ENCODE measurements at regions not wholly inside any gene's neighbourhood (a gene's known extent, or its start where the extent isn't known, plus 50 kb on each side); places are given as distances from the start of the nearest gene placed in this dataset.
"Not testable (repeated sequence)": the region's sequence is repeated elsewhere in the genome, so short reads cannot be mapped to it uniquely, and the experiment has no call there.

GRCh38 chr12:131499864-131500190 lies 211.1 kb upstream of the SFSWAP start:
- no peak overlapping the region for H2AFZ ChIP-seq (ENCODE audit: low read depth, low read length)
- H3K9me3 ChIP-seq (ENCODE audit: low read length), result peaks cover 5% of the 10 kb centered on the region
- H3K4me3 ChIP-seq (ENCODE audit: low read length), result no peak overlapping the region
- no peaks in the 10 kb centered on the region for H3K27me3 ChIP-seq (ENCODE audit: insufficient read depth, low read length)
- no peaks in the 10 kb centered on the region for H3K36me3 ChIP-seq (ENCODE audit: insufficient read depth, low read length)
- H3K4me1 ChIP-seq (ENCODE audit: insufficient read depth, low read length), result no peaks in the 10 kb centered on the region

GRCh38 chr12:131500564-131500963 lies 210.3 kb upstream of the SFSWAP start:
- no peaks in the 10 kb centered on the region for H3K27me3 ChIP-seq (ENCODE audit: insufficient read depth, low read length)
- H3K4me3 ChIP-seq (ENCODE audit: low read length), result no peak overlapping the region
- no peaks in the 10 kb centered on the region for H3K36me3 ChIP-seq (ENCODE audit: insufficient read depth, low read length)

GRCh38 chr12:131505561-131505960 lies 205.3 kb upstream of the SFSWAP start:
- H3K9me3 ChIP-seq (ENCODE audit: low read length), result no peaks in the 10 kb centered on the region
- no peaks in the 10 kb centered on the region for H3K27me3 ChIP-seq (ENCODE audit: insufficient read depth, low read length)
- no peaks in the 10 kb centered on the region for H3K4me1 ChIP-seq (ENCODE audit: insufficient read depth, low read length)
- no peak overlapping the region for H3K4me3 ChIP-seq (ENCODE audit: low read length)
- no peak overlapping the region for H2AFZ ChIP-seq (ENCODE audit: low read depth, low read length)
- no peaks in the 10 kb centered on the region for H3K36me3 ChIP-seq (ENCODE audit: insufficient read depth, low read length)

More at GRCh38 chr12:131500564-131500963, 210.3 kb upstream of the SFSWAP start:
- Histone ChIP-seq H3K9me3 (ENCODE audit: low read length) (peaks cover 5% of the 10 kb centered on the region), H2AFZ (ENCODE audit: low read depth, low read length) (no peak overlapping the region), H3K4me1 (ENCODE audit: insufficient read depth, low read length) (no peaks in the 10 kb centered on the region)

DNA sequence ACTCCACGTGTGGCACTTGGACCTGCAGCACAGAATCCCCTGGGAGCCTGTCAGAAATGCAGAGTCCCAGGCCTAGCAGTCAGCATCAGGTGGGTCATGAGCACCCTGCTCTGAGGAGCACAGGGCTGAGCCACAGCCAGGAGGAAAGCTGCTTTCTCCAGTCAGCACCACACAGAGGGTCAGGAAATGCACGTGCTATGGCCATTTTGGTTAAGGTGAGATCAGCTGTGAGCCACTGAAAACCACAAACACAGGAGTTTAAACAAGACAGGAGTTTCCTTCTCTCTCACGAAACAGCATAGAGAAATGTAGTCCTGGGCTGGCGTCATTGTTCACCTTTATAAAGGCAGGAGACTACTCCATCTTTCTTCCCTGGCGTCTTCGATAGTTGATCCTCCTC lies 204.5 kb upstream of the SFSWAP start:
- no peak overlapping the region for H2AFZ ChIP-seq (ENCODE audit: low read depth, low read length)
- H3K4me3 ChIP-seq (ENCODE audit: low read length), result no peak overlapping the region
- no peaks in the 10 kb centered on the region for H3K27me3 ChIP-seq (ENCODE audit: insufficient read depth, low read length)
- no peaks in the 10 kb centered on the region for H3K9me3 ChIP-seq (ENCODE audit: low read length)
- no peaks in the 10 kb centered on the region for H3K36me3 ChIP-seq (ENCODE audit: insufficient read depth, low read length)
- H3K4me1 ChIP-seq (ENCODE audit: insufficient read depth, low read length), result peaks cover 3% of the 10 kb centered on the region

DNA sequence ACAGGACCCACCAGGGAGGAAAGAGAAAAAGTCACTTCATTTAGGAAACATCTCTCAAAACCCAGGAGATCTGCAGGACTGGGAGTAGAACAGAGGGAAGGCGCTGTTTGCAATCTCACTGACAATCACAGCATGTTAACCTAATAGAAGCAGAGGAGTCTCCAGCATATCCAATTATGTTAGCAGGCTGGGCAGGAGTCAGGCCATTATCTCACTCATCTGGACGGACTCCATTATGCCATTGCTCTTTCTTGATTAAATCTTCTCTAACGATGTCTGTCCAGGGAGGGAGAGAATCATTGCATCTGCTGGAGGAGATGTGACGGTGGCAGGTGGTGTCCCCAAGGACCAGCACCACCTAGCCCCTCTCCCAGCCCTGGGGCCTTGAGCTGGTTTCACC lies 203.8 kb upstream of the SFSWAP start:
- Histone ChIP-seq H2AFZ (ENCODE audit: low read depth, low read length) (no peak overlapping the region), H3K4me1 (ENCODE audit: insufficient read depth, low read length) (peaks cover 3% of the 10 kb centered on the region), H3K9me3 (ENCODE audit: low read length) (no peaks in the 10 kb centered on the region), H3K27me3 (ENCODE audit: insufficient read depth, low read length) (no peaks in the 10 kb centered on the region), H3K4me3 (ENCODE audit: low read length) (no peak overlapping the region), H3K36me3 (ENCODE audit: insufficient read depth, low read length) (no peaks in the 10 kb centered on the region)

DNA sequence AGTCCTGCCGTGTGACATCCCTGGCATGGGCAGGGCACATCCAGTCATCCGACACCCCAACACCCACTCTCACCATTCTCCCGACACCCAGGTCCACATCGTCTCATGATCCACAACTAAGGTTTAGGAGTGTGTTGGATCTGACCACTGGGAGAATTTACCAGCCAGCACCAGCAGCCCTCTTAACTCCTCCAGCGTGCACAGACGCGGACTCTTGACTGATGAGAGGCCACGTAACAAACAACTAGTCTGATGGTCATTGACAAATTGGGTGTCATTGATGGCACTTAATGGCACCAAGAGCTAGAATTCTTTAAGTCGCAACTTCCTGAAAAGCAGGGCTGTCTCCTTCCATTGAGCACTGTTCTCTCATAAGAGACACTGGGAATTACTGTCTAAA lies 203.0 kb upstream of the SFSWAP start:
- Histone ChIP-seq H3K4me3 (ENCODE audit: low read length) (no peak overlapping the region), H3K9me3 (ENCODE audit: low read length) (no peaks in the 10 kb centered on the region), H3K27me3 (ENCODE audit: insufficient read depth, low read length) (no peaks in the 10 kb centered on the region), H3K36me3 (ENCODE audit: insufficient read depth, low read length) (no peaks in the 10 kb centered on the region), H3K4me1 (ENCODE audit: insufficient read depth, low read length) (peaks cover 3% of the 10 kb centered on the region), H2AFZ (ENCODE audit: low read depth, low read length) (no peak overlapping the region)

DNA sequence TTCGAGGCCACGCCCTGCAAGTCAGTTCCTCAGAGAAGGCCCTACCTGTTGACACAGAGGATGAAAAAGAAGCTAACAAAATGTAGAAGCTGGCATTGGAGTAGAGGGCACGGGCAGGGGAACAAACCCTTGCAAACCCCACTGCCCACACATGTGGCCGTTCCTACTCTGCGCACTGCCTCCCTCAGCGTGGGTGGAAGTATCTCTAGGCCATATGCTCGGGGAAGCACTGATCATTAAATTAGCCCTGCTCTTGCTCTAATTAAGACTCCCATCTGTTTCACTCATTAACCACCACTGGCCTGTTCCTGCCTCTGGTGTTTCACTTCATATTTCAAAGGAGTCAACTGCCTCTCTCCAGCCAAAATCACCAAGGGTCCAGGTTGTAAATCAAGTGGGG lies 201.2 kb upstream of the SFSWAP start:
- Histone ChIP-seq H3K4me3 (ENCODE audit: low read length) (no peak overlapping the region), H2AFZ (ENCODE audit: low read depth, low read length) (no peak overlapping the region), H3K36me3 (ENCODE audit: insufficient read depth, low read length) (no peaks in the 10 kb centered on the region), H3K27me3 (ENCODE audit: insufficient read depth, low read length) (no peaks in the 10 kb centered on the region), H3K4me1 (ENCODE audit: insufficient read depth, low read length) (peaks cover 3% of the 10 kb centered on the region), H3K9me3 (ENCODE audit: low read length) (no peaks in the 10 kb centered on the region)

- Histone ChIP-seq H3K4me3 (ENCODE audit: low read length) (no peak overlapping the region), H3K36me3 (ENCODE audit: insufficient read depth, low read length) (no peaks in the 10 kb centered on the region), H3K9me3 (ENCODE audit: low read length) (no peaks in the 10 kb centered on the region), H3K4me1 (ENCODE audit: insufficient read depth, low read length) (peaks cover 3% of the 10 kb centered on the region), H3K27me3 (ENCODE audit: insufficient read depth, low read length) (no peaks in the 10 kb centered on the region), H2AFZ (ENCODE audit: low read depth, low read length) (no peak overlapping the region)
Observed at GRCh38 chr12:131510431-131510830, 200.5 kb upstream of the SFSWAP start.

GRCh38 chr12:131511391-131511802 lies 199.5 kb upstream of the SFSWAP start:
- Histone ChIP-seq H3K4me1 (ENCODE audit: insufficient read depth, low read length) (peaks cover 3% of the 10 kb centered on the region), H3K9me3 (ENCODE audit: low read length) (peaks cover 2% of the 10 kb centered on the region), H3K4me3 (ENCODE audit: low read length) (no peak overlapping the region), H3K36me3 (ENCODE audit: insufficient read depth, low read length) (no peaks in the 10 kb centered on the region), H2AFZ (ENCODE audit: low read depth, low read length) (no peak overlapping the region), H3K27me3 (ENCODE audit: insufficient read depth, low read length) (no peaks in the 10 kb centered on the region)

DNA sequence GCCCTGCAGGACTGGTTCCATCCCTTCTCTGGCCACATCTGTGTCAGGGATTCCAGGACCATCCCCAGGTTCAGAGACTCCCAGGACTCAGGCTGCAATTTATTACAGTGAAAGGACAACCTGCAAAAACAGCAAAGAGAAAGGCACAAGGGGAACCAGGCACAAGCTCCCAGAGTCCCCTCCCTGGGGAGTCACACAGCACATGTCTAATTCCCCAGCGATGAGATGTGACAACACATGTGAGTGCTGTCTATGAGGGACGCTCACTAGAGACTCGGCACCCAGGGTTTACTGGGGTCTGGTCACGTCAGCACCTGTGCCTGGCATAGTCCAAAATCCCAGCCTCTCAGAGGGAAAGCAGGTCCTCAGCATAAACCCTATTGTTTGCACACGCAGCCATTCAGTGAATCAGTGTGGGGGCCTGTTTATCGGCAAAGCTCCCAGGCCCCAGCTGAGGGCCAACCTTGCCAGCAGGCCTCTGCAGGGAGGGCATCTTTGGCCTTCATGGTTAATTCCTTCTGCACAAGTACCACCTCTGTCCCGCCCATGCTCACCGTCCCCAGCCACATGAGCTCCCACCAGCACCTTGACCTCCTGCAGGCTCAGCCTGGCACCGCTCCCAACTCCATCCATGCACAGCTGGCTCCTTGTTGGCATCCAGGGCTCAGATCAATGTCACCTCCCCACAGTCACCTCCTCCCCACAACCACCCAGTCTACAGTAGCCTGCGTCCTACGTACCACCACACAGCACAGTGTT lies 198.9 kb upstream of the SFSWAP start:
- Histone ChIP-seq H3K4me1 (ENCODE audit: insufficient read depth, low read length) (peaks cover 3% of the 10 kb centered on the region), H2AFZ (ENCODE audit: low read depth, low read length) (no peak overlapping the region), H3K4me3 (ENCODE audit: low read length) (no peak overlapping the region), H3K9me3 (ENCODE audit: low read length) (peaks cover 3% of the 10 kb centered on the region), H3K36me3 (ENCODE audit: insufficient read depth, low read length) (no peaks in the 10 kb centered on the region), H3K27me3 (ENCODE audit: insufficient read depth, low read length) (no peaks in the 10 kb centered on the region)

GRCh38 chr12:131513606-131514005 lies 197.3 kb upstream of the SFSWAP start:
- H2AFZ ChIP-seq (ENCODE audit: low read depth, low read length), result no peak overlapping the region
- H3K4me3 ChIP-seq (ENCODE audit: low read length), result no peak overlapping the region
- no peaks in the 10 kb centered on the region for H3K27me3 ChIP-seq (ENCODE audit: insufficient read depth, low read length)
- peaks cover 3% of the 10 kb centered on the region for H3K4me1 ChIP-seq (ENCODE audit: insufficient read depth, low read length)
- peaks cover 3% of the 10 kb centered on the region for H3K9me3 ChIP-seq (ENCODE audit: low read length)
- no peaks in the 10 kb centered on the region for H3K36me3 ChIP-seq (ENCODE audit: insufficient read depth, low read length)

DNA sequence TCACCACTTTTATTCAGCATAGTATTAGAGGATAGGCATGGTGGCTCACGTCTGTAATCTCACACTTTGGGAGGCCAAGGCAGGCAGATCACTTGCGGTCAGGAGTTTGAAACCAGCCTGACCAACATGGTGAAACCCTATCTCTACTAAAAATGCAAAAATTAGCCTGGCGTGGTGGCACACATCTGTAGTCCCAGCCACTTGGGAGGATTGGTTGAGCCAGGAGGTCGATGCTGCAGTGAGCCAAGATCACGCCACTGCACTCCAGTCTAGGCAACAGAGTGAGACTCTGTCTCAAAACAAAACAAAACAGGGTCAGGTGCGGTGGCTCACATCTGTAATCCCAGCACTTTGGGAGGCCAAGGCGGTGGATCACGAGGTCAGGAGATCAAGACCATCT lies 190.3 kb upstream of the SFSWAP start:
- H3K27me3 ChIP-seq (ENCODE audit: insufficient read depth, low read length); H3K4me3 ChIP-seq (ENCODE audit: low read length): not testable (repeated sequence)

GRCh38 chr12:131521326-131521725 lies 189.6 kb upstream of the SFSWAP start:
- Histone ChIP-seq H3K4me1 (ENCODE audit: insufficient read depth, low read length) (peaks cover 2% of the 10 kb centered on the region), H3K36me3 (ENCODE audit: insufficient read depth, low read length) (no peaks in the 10 kb centered on the region), H2AFZ (ENCODE audit: low read depth, low read length) (no peak overlapping the region), H3K27me3 (ENCODE audit: insufficient read depth, low read length) (no peaks in the 10 kb centered on the region), H3K9me3 (ENCODE audit: low read length) (peaks cover 2% of the 10 kb centered on the region), H3K4me3 (ENCODE audit: low read length) (no peak overlapping the region)

More for the DNA sequence above, 190.3 kb upstream of the SFSWAP start:
- H3K9me3 ChIP-seq (ENCODE audit: low read length); H3K36me3 ChIP-seq (ENCODE audit: insufficient read depth, low read length); H3K4me1 ChIP-seq (ENCODE audit: insufficient read depth, low read length); H2AFZ ChIP-seq (ENCODE audit: low read depth, low read length): not testable (repeated sequence)

All from neuron (in vitro differentiated cells).